Trophoblast cell (in vitro differentiated cells and primary cell): ENCODE measurements at regions not wholly inside any gene's neighbourhood (a gene's known extent, or its start where the extent isn't known, plus 50 kb on each side); places are given as distances from the start of the nearest gene placed in this dataset.

Experiments
- DNase-seq, 2 donors: peaks; one replicate each; pipeline ENCODE4 v3.0.0-alpha.2; 2016
- H2AFZ ChIP-seq: 2 replicates; pipeline ENCODE4 v1.6.1; 2013; ENCODE audit warnings: low read length, moderate library complexity, mild to moderate bottlenecking; ENCODE audit not compliant: insufficient read depth, poor library complexity
- H2AK5ac ChIP-seq: 2 replicates; pipeline ENCODE4 v1.6.1; 2013; ENCODE audit warnings: mild to moderate bottlenecking, low read length
- H2BK120ac ChIP-seq: 2 replicates; pipeline ENCODE4 v1.6.1; 2013; ENCODE audit warnings: low read length, mild to moderate bottlenecking, moderate library complexity; ENCODE audit not compliant: insufficient read depth, poor library complexity
- H2BK12ac ChIP-seq: 2 replicates; pipeline ENCODE4 v1.6.1; 2013; ENCODE audit warnings: mild to moderate bottlenecking, low read length, moderate library complexity
- H2BK5ac ChIP-seq: 2 replicates; pipeline ENCODE4 v1.6.1; 2013; ENCODE audit warnings: low read length, low read depth, moderate library complexity, mild to moderate bottlenecking; ENCODE audit not compliant: poor library complexity
- H3K14ac ChIP-seq: 2 replicates; pipeline ENCODE4 v1.6.1; 2013; ENCODE audit warnings: mild to moderate bottlenecking, low read length
- H3K18ac ChIP-seq: 2 replicates; pipeline ENCODE4 v1.6.1; 2013; ENCODE audit warnings: mild to moderate bottlenecking, low read length
- H3K23ac ChIP-seq: 2 replicates; pipeline ENCODE4 v1.6.1; 2013; ENCODE audit warnings: low read length
- H3K27ac ChIP-seq: 2 replicates; pipeline ENCODE4 v1.5.1; 2013; ENCODE audit warnings: low read depth, mild to moderate bottlenecking, inconsistent platforms, low read length, moderate library complexity
- H3K27me3 ChIP-seq: 2 replicates; pipeline ENCODE4 v1.6.1; 2013; ENCODE audit warnings: inconsistent platforms, mild to moderate bottlenecking, low read length, moderate library complexity; ENCODE audit not compliant: insufficient read depth
- H3K36me3 ChIP-seq, 2 experiments: 1 replicate in 1 of 2; 2 replicates in 1 of 2; pipeline ENCODE4 v1.6.1; 2013; ENCODE audit warnings: low read length in 2 of 2, mild to moderate bottlenecking in 2 of 2, moderate library complexity in 1 of 2; ENCODE audit not compliant: insufficient read depth in 2 of 2, control insufficient read depth in 1 of 2
- H3K4ac ChIP-seq: 2 replicates; pipeline ENCODE4 v1.6.1; 2013; ENCODE audit warnings: low read depth, mild to moderate bottlenecking, low read length, moderate library complexity
- H3K4me1 ChIP-seq, 2 experiments: 1 replicate in 1 of 2; 2 replicates in 1 of 2; pipeline ENCODE4 v1.6.1; 2013; ENCODE audit warnings: low read length in 2 of 2, mild to moderate bottlenecking in 2 of 2, moderate library complexity in 1 of 2; ENCODE audit not compliant: insufficient read depth in 2 of 2, control insufficient read depth in 1 of 2
- H3K4me2 ChIP-seq: 2 replicates; pipeline ENCODE4 v1.6.1; 2013; ENCODE audit warnings: inconsistent platforms, mild to moderate bottlenecking, low read length, moderate library complexity
- H3K4me3 ChIP-seq: 2 replicates; pipeline ENCODE4 v1.5.1; 2013; ENCODE audit warnings: mild to moderate bottlenecking, low read depth, low read length, inconsistent platforms
- H3K79me1 ChIP-seq: one replicate; pipeline ENCODE4 v1.6.1; 2013; ENCODE audit warnings: low read length
- H3K79me2 ChIP-seq: 2 replicates; pipeline ENCODE4 v1.6.1; 2013; ENCODE audit warnings: low read length, mild to moderate bottlenecking; ENCODE audit not compliant: control insufficient read depth, insufficient read depth, poor library complexity
- H3K9ac ChIP-seq: 2 replicates; pipeline ENCODE4 v1.6.1; 2013; ENCODE audit warnings: mild to moderate bottlenecking, low read length
- H3K9me3 ChIP-seq: 2 replicates; pipeline ENCODE4 v1.6.1; 2013; ENCODE audit warnings: low read depth, mild to moderate bottlenecking, control low read depth, inconsistent platforms, low read length; ENCODE audit not compliant: insufficient read depth
- H4K12ac ChIP-seq: 2 replicates; pipeline ENCODE4 v1.6.1; 2013; ENCODE audit warnings: low read depth, mild to moderate bottlenecking, low read length, moderate library complexity
- H4K8ac ChIP-seq: 2 replicates; pipeline ENCODE4 v1.6.1; 2013; ENCODE audit warnings: low read depth, mild to moderate bottlenecking, low read length, moderate library complexity
- H4K91ac ChIP-seq: one replicate; pipeline ENCODE4 v1.6.1; 2013; ENCODE audit warnings: low read depth, mild to moderate bottlenecking, low read length, moderate library complexity
- WGBS: extraction: QIAGEN DNeasy Blood & Tissue Kit; methylation state at CpG from one replicate; pipeline ENCODE4 v1.1.7; 2013; ENCODE audit warnings: missing lambda C conversion rate; ENCODE audit not compliant: insufficient read length, insufficient coverage; ENCODE audit errors: extremely low coverage; 5-methylcytosine and 5-hydroxymethylcytosine counted together

- peaks cover 2% of the 10 kb centered on the region for H3K79me1 ChIP-seq
- no peak overlapping the region for H3K4me3 ChIP-seq
- H2AK5ac ChIP-seq, result no peak overlapping the region
- H3K27me3 ChIP-seq, result no peaks in the 10 kb centered on the region
- no peaks in the 10 kb centered on the region for H3K79me2 ChIP-seq
- no peaks in the 10 kb centered on the region for H3K4me1 ChIP-seq
- no peak overlapping the region for H3K4ac ChIP-seq
- no peak overlapping the region for H3K4me2 ChIP-seq
- H2AFZ ChIP-seq, result no peak overlapping the region
- H3K9ac ChIP-seq, result no peak overlapping the region
- no peaks in the 10 kb centered on the region for H3K36me3 ChIP-seq
- H4K8ac ChIP-seq, result no peak overlapping the region
- no CpG with 5 or more reads among the region's 3 CpGs for WGBS
- H3K23ac ChIP-seq, result no peak overlapping the region
- no peak overlapping the region for H3K14ac ChIP-seq
- H3K18ac ChIP-seq, result no peak overlapping the region
- H4K91ac ChIP-seq, result no peak overlapping the region
- H2BK12ac ChIP-seq, result no peak overlapping the region
- H4K12ac ChIP-seq, result no peak overlapping the region
- DNase-seq, result no peak
- peaks cover 2% of the 10 kb centered on the region for H3K9me3 ChIP-seq
- H3K27ac ChIP-seq, result no peak overlapping the region
- H2BK5ac ChIP-seq, result no peak overlapping the region
- H2BK120ac ChIP-seq, result no peak overlapping the region
These were observed 177.8 kb downstream of the USP12 start for GRCh38 chr13:26993780-26994179.

GRCh38 chr13:26992951-26993719, 178.5 kb downstream of the USP12 start:
- Histone ChIP-seq H3K27ac (no peak overlapping the region), H4K91ac (no peak overlapping the region), H3K9ac (no peak overlapping the region), H3K23ac (no peak overlapping the region), H3K18ac (no peak overlapping the region), H3K9me3 (peaks cover 2% of the 10 kb centered on the region), H2BK12ac (no peak overlapping the region), H3K4me2 (no peak overlapping the region), H3K79me1 (peaks cover 2% of the 10 kb centered on the region), H4K8ac (no peak overlapping the region), H2BK5ac (no peak overlapping the region), H3K27me3 (no peaks in the 10 kb centered on the region), H3K4me1 (peaks cover 0 to 2% of the 10 kb centered on the region in 2 experiments), H2AFZ (no peak overlapping the region), H2BK120ac (no peak overlapping the region), H3K4ac (no peak overlapping the region), H2AK5ac (no peak overlapping the region), H4K12ac (no peak overlapping the region), H3K79me2 (no peaks in the 10 kb centered on the region), H3K4me3 (no peak overlapping the region), H3K36me3 (no peaks in the 10 kb centered on the region), H3K14ac (no peak overlapping the region)
- no peak for DNase-seq
- WGBS, result no CpG with 5 or more reads among the region's 4 CpGs

- no peak overlapping the region for H3K4me2 ChIP-seq
- no peak overlapping the region for H2BK12ac ChIP-seq
- no peak overlapping the region for H2AFZ ChIP-seq
- peaks cover 2% of the 10 kb centered on the region for H3K79me1 ChIP-seq
- H3K36me3 ChIP-seq, result no peaks in the 10 kb centered on the region
- H3K4me3 ChIP-seq, result no peak overlapping the region
- H3K9me3 ChIP-seq, result peaks cover 2% of the 10 kb centered on the region
- H3K23ac ChIP-seq, result no peak overlapping the region
- no peak overlapping the region for H2BK5ac ChIP-seq
- H3K4me1 ChIP-seq, result peaks cover 0 to 2% of the 10 kb centered on the region in 2 experiments
- no peak overlapping the region for H3K9ac ChIP-seq
- H3K18ac ChIP-seq, result no peak overlapping the region
- H4K8ac ChIP-seq, result no peak overlapping the region
- DNase-seq, result no peak
- H4K91ac ChIP-seq, result no peak overlapping the region
- no peaks in the 10 kb centered on the region for H3K27me3 ChIP-seq
- H3K27ac ChIP-seq, result no peak overlapping the region
- no peak overlapping the region for H4K12ac ChIP-seq
- H3K14ac ChIP-seq, result no peak overlapping the region
- H2AK5ac ChIP-seq, result no peak overlapping the region
- H2BK120ac ChIP-seq, result no peak overlapping the region
- no CpG with 5 or more reads among the region's 12 CpGs for WGBS
- H3K4ac ChIP-seq, result no peak overlapping the region
- no peaks in the 10 kb centered on the region for H3K79me2 ChIP-seq
These were observed 180.0 kb downstream of the USP12 start for GRCh38 chr13:26991508-26992181.

DNA sequence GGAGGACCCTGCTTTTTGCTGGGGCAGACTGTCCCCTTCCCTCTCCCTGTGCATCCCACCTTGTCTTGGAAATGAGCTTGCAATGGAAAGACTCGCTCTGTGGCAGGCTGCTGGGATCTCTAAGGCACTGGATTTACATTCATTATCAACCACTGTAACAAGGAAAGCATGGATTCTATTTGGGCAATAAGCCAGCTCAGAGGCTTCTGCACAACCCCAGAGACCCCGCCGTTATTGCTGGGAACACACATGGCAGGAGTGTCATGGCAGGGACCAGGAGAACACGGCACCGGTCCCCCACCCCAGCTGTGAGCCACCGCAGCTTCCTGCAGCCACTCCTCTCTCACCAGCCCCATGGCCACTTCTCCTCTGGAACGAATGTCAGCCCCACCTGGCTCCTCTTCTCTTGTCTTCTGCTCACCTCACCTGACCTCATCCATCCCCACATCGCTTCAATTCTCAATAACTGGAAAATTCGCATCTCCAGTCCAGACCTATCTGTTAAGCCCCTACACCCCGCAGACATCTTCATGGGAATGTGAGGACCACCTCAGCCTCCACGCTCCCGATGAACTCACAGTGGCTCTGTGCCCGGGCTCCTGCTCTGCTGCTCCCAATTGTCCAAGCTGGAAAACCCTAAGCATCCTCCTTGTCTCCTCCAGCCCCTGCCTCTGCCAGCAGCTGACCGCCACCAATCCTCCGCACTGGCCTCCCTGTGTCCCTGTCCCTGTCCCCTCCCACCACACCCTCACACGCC, 181.5 kb downstream of the USP12 start:
- no peak overlapping the region for H3K4me2 ChIP-seq
- no peak overlapping the region for H3K27ac ChIP-seq
- H4K91ac ChIP-seq, result no peak overlapping the region
- WGBS, result 100% methylated on average over 2 of the region's 16 CpGs
- no peak overlapping the region for H3K23ac ChIP-seq
- peaks cover 0 to 2% of the 10 kb centered on the region in 2 experiments for H3K4me1 ChIP-seq
- H3K79me1 ChIP-seq, result peaks cover 2% of the 10 kb centered on the region
- H2BK12ac ChIP-seq, result no peak overlapping the region
- H3K9ac ChIP-seq, result no peak overlapping the region
- no peak for DNase-seq
- H3K79me2 ChIP-seq, result no peaks in the 10 kb centered on the region
- H3K9me3 ChIP-seq, result peaks cover 2% of the 10 kb centered on the region
- H3K27me3 ChIP-seq, result no peaks in the 10 kb centered on the region
- no peak overlapping the region for H3K14ac ChIP-seq
- H3K4me3 ChIP-seq, result no peak overlapping the region
- no peak overlapping the region for H3K4ac ChIP-seq
- H2BK5ac ChIP-seq, result no peak overlapping the region
- no peak overlapping the region for H4K12ac ChIP-seq
- H4K8ac ChIP-seq, result no peak overlapping the region
- no peak overlapping the region for H3K18ac ChIP-seq
- H2AK5ac ChIP-seq, result peak overlapping the region; percentile 72
- no peaks in the 10 kb centered on the region for H3K36me3 ChIP-seq
- no peak overlapping the region for H2AFZ ChIP-seq
- no peak overlapping the region for H2BK120ac ChIP-seq
